ENCODE measurements at regions not wholly inside any gene's neighbourhood (a gene's known extent, or its start where the extent isn't known, plus 50 kb on each side); places are given as distances from the start of the nearest gene placed in this dataset.

GRCh38 chr5:57940879-57941278 lies 458.3 kb upstream of the ACTBL2 start:
- Histone ChIP-seq H3K4me1 (ENCODE audit: control insufficient read depth, insufficient read depth, low read length, poor library complexity, severe bottlenecking) (no peaks in the 10 kb centered on the region), H3K27ac (ENCODE audit: low read depth, low read length, severe bottlenecking) (no peak overlapping the region), H3K36me3 (ENCODE audit: control insufficient read depth, insufficient read depth, low read length) (no peaks in the 10 kb centered on the region), H3K9me3 (ENCODE audit: control insufficient read depth, low read length) (no peaks in the 10 kb centered on the region), H3K4me3 (ENCODE audit: extremely low read depth, insufficient read depth, low read length, poor library complexity, severe bottlenecking) (no peak overlapping the region)
- WGBS, 2 experiments (ENCODE audit: insufficient coverage in 2 of 2) = 85% methylated on average over 2 of the region's 3 CpGs; no CpG with 5 or more reads in 1 of the 2 experiments

- 100% methylated on average over 2 of the region's 3 CpGs; no CpG with 5 or more reads in 1 of the 2 experiments for WGBS, 2 experiments (ENCODE audit: insufficient coverage in 2 of 2)
- Histone ChIP-seq H3K9me3 (ENCODE audit: control insufficient read depth, low read length) (no peaks in the 10 kb centered on the region), H3K4me3 (ENCODE audit: extremely low read depth, insufficient read depth, low read length, poor library complexity, severe bottlenecking) (no peak overlapping the region), H3K27ac (ENCODE audit: low read depth, low read length, severe bottlenecking) (no peak overlapping the region), H3K4me1 (ENCODE audit: control insufficient read depth, insufficient read depth, low read length, poor library complexity, severe bottlenecking) (no peaks in the 10 kb centered on the region), H3K36me3 (ENCODE audit: control insufficient read depth, insufficient read depth, low read length) (no peaks in the 10 kb centered on the region)
Observed at GRCh38 chr5:57940236-57940635, 457.6 kb upstream of the ACTBL2 start.

GRCh38 chr5:57939771-57940170 lies 457.2 kb upstream of the ACTBL2 start:
- H3K27ac ChIP-seq (ENCODE audit: low read depth, low read length, severe bottlenecking) = no peak overlapping the region
- H3K36me3 ChIP-seq (ENCODE audit: control insufficient read depth, insufficient read depth, low read length) = no peaks in the 10 kb centered on the region
- H3K9me3 ChIP-seq (ENCODE audit: control insufficient read depth, low read length) = no peaks in the 10 kb centered on the region
- no peaks in the 10 kb centered on the region for H3K4me1 ChIP-seq (ENCODE audit: control insufficient read depth, insufficient read depth, low read length, poor library complexity, severe bottlenecking)
- no peak overlapping the region for H3K4me3 ChIP-seq (ENCODE audit: extremely low read depth, insufficient read depth, low read length, poor library complexity, severe bottlenecking)
- 100% methylated on average over 1 of the region's 3 CpGs for WGBS, 2 experiments (ENCODE audit: insufficient coverage in 2 of 2)

GRCh38 chr5:57939335-57939734 lies 456.7 kb upstream of the ACTBL2 start:
- no peak overlapping the region for H3K27ac ChIP-seq (ENCODE audit: low read depth, low read length, severe bottlenecking)
- no peaks in the 10 kb centered on the region for H3K4me1 ChIP-seq (ENCODE audit: control insufficient read depth, insufficient read depth, low read length, poor library complexity, severe bottlenecking)
- H3K36me3 ChIP-seq (ENCODE audit: control insufficient read depth, insufficient read depth, low read length) = no peaks in the 10 kb centered on the region
- H3K9me3 ChIP-seq (ENCODE audit: control insufficient read depth, low read length) = no peaks in the 10 kb centered on the region
- no peak overlapping the region for H3K4me3 ChIP-seq (ENCODE audit: extremely low read depth, insufficient read depth, low read length, poor library complexity, severe bottlenecking)

- H3K4me3 ChIP-seq (ENCODE audit: extremely low read depth, insufficient read depth, low read length, poor library complexity, severe bottlenecking) = no peak overlapping the region
- H3K27ac ChIP-seq (ENCODE audit: low read depth, low read length, severe bottlenecking) = no peak overlapping the region
- H3K9me3 ChIP-seq (ENCODE audit: control insufficient read depth, low read length) = no peaks in the 10 kb centered on the region
- H3K36me3 ChIP-seq (ENCODE audit: control insufficient read depth, insufficient read depth, low read length) = no peaks in the 10 kb centered on the region
- H3K4me1 ChIP-seq (ENCODE audit: control insufficient read depth, insufficient read depth, low read length, poor library complexity, severe bottlenecking) = no peaks in the 10 kb centered on the region
Observed at GRCh38 chr5:57938174-57938557, 455.6 kb upstream of the ACTBL2 start.

GRCh38 chr5:57937501-57938173 lies 455.0 kb upstream of the ACTBL2 start:
- Histone ChIP-seq H3K27ac (ENCODE audit: low read depth, low read length, severe bottlenecking) (no peak overlapping the region), H3K9me3 (ENCODE audit: control insufficient read depth, low read length) (no peaks in the 10 kb centered on the region), H3K4me1 (ENCODE audit: control insufficient read depth, insufficient read depth, low read length, poor library complexity, severe bottlenecking) (no peaks in the 10 kb centered on the region), H3K36me3 (ENCODE audit: control insufficient read depth, insufficient read depth, low read length) (no peaks in the 10 kb centered on the region), H3K4me3 (ENCODE audit: extremely low read depth, insufficient read depth, low read length, poor library complexity, severe bottlenecking) (no peak overlapping the region)
- WGBS, 2 experiments (ENCODE audit: insufficient coverage in 2 of 2) = 100% methylated on average over 1 of the region's 4 CpGs; no CpG with 5 or more reads in 1 of the 2 experiments

- H3K27ac ChIP-seq (ENCODE audit: low read depth, low read length, severe bottlenecking) = no peak overlapping the region
- H3K4me1 ChIP-seq (ENCODE audit: control insufficient read depth, insufficient read depth, low read length, poor library complexity, severe bottlenecking) = no peaks in the 10 kb centered on the region
- no peaks in the 10 kb centered on the region for H3K9me3 ChIP-seq (ENCODE audit: control insufficient read depth, low read length)
- 93 to 100% methylated on average over 1 to 2 of the region's 3 CpGs for WGBS, 2 experiments (ENCODE audit: insufficient coverage in 2 of 2)
- no peaks in the 10 kb centered on the region for H3K36me3 ChIP-seq (ENCODE audit: control insufficient read depth, insufficient read depth, low read length)
- no peak overlapping the region for H3K4me3 ChIP-seq (ENCODE audit: extremely low read depth, insufficient read depth, low read length, poor library complexity, severe bottlenecking)
Observed at GRCh38 chr5:57937025-57937424, 454.4 kb upstream of the ACTBL2 start.

GRCh38 chr5:57932761-57933160 lies 450.1 kb upstream of the ACTBL2 start:
- 100% methylated on average over 1 of the region's 3 CpGs for WGBS, 2 experiments (ENCODE audit: insufficient coverage in 2 of 2)
- H3K36me3 ChIP-seq (ENCODE audit: control insufficient read depth, insufficient read depth, low read length) = no peaks in the 10 kb centered on the region
- H3K27ac ChIP-seq (ENCODE audit: low read depth, low read length, severe bottlenecking) = no peak overlapping the region
- H3K4me1 ChIP-seq (ENCODE audit: control insufficient read depth, insufficient read depth, low read length, poor library complexity, severe bottlenecking) = no peaks in the 10 kb centered on the region
- no peaks in the 10 kb centered on the region for H3K9me3 ChIP-seq (ENCODE audit: control insufficient read depth, low read length)
- H3K4me3 ChIP-seq (ENCODE audit: extremely low read depth, insufficient read depth, low read length, poor library complexity, severe bottlenecking) = no peak overlapping the region

- Histone ChIP-seq H3K9me3 (ENCODE audit: control insufficient read depth, low read length) (no peaks in the 10 kb centered on the region), H3K4me3 (ENCODE audit: extremely low read depth, insufficient read depth, low read length, poor library complexity, severe bottlenecking) (no peak overlapping the region), H3K36me3 (ENCODE audit: control insufficient read depth, insufficient read depth, low read length) (no peaks in the 10 kb centered on the region), H3K4me1 (ENCODE audit: control insufficient read depth, insufficient read depth, low read length, poor library complexity, severe bottlenecking) (no peaks in the 10 kb centered on the region), H3K27ac (ENCODE audit: low read depth, low read length, severe bottlenecking) (no peak overlapping the region)
- WGBS, 2 experiments (ENCODE audit: insufficient coverage in 2 of 2) = no CpG with 5 or more reads among the region's 1 CpG
Observed at GRCh38 chr5:57931807-57932206, 449.2 kb upstream of the ACTBL2 start.

GRCh38 chr5:57931352-57931751 lies 448.7 kb upstream of the ACTBL2 start:
- H3K4me1 ChIP-seq (ENCODE audit: control insufficient read depth, insufficient read depth, low read length, poor library complexity, severe bottlenecking) = no peaks in the 10 kb centered on the region
- H3K4me3 ChIP-seq (ENCODE audit: extremely low read depth, insufficient read depth, low read length, poor library complexity, severe bottlenecking) = no peak overlapping the region
- H3K36me3 ChIP-seq (ENCODE audit: control insufficient read depth, insufficient read depth, low read length) = no peaks in the 10 kb centered on the region
- H3K9me3 ChIP-seq (ENCODE audit: control insufficient read depth, low read length) = no peaks in the 10 kb centered on the region
- H3K27ac ChIP-seq (ENCODE audit: low read depth, low read length, severe bottlenecking) = no peak overlapping the region

GRCh38 chr5:57929271-57929670 lies 446.7 kb upstream of the ACTBL2 start:
- WGBS, 2 experiments (ENCODE audit: insufficient coverage in 2 of 2) = 91 to 97% methylated on average over 2 to 3 of the region's 5 CpGs
- Histone ChIP-seq H3K4me3 (ENCODE audit: extremely low read depth, insufficient read depth, low read length, poor library complexity, severe bottlenecking) (no peak overlapping the region), H3K4me1 (ENCODE audit: control insufficient read depth, insufficient read depth, low read length, poor library complexity, severe bottlenecking) (no peaks in the 10 kb centered on the region), H3K9me3 (ENCODE audit: control insufficient read depth, low read length) (no peaks in the 10 kb centered on the region), H3K27ac (ENCODE audit: low read depth, low read length, severe bottlenecking) (no peak overlapping the region), H3K36me3 (ENCODE audit: control insufficient read depth, insufficient read depth, low read length) (no peaks in the 10 kb centered on the region)

Measured in mesodermal cell (in vitro differentiated cells).